Skeletal muscle cell (primary cell): ENCODE measurements at regions not wholly inside any gene's neighbourhood (a gene's known extent, or its start where the extent isn't known, plus 50 kb on each side); places are given as distances from the start of the nearest gene placed in this dataset.

Experiments
- DNase-seq: peaks from one replicate; pipeline ENCODE4 v3.0.0-alpha.2; 2010; ENCODE audit warnings: low read depth
- H3K4me3 ChIP-seq: 2 replicates; pipeline ENCODE4 v1.5.1; 2011; ENCODE audit warnings: low read depth, mild to moderate bottlenecking, control low read depth, low read length, moderate library complexity

DNA sequence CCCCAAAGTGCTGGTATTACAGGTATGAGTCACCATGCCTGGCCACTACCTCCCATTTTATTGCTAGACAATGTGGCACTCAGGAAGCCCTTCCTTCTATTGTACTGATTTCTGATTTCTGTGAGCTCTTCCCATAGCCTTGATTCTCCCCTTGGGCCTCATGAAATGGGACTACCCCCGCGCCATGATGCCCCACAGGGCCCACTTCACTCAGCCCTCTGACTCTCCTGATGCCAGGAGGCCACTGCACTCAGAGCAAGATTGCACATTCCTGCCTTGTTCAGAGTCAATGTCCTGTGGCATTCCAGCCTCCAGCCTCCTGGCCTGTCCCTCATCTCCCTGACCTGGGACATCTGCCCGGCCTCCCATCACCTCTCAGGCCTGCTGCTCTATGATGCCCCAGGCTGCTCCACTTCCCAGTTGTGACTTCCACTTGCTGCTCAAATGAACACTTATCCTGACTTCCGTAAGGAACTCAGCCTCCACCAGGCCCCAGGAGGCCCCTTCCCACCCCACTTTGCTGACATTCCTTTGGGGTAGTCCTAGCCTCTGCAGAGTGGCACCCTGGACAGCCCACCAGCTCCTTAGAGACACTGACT lies 66.6 kb upstream of the KSR1 start:
- no peak for DNase-seq
- H3K4me3 ChIP-seq = no peak overlapping the region

- H3K4me3 ChIP-seq = no peak overlapping the region
- no peak for DNase-seq
Measured at GRCh38 chr17:27390540-27390939, 65.7 kb upstream of the KSR1 start.

DNA sequence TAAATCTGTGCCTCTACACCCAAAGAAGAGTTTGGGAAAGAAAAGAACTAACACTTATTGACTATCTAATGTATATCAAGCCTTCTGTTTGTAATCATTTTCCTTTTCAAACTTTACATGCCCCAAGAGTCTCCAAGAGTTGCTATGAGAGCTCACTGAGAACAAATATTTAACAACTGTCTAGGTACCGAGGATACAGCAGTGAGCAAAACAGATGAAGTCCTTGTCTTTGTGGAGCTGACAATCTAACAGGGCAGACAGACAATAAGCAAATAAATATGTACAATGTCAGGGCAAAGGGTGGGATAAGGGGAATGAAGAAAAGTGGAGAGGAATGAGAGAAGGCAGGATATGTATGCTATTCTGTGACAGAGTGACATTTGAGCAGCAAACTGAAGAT lies 64.8 kb upstream of the KSR1 start:
- no peak for DNase-seq
- no peak overlapping the region for H3K4me3 ChIP-seq

- no peak overlapping the region for H3K4me3 ChIP-seq
- no peak for DNase-seq
Measured at GRCh38 chr17:27396045-27396444, 60.2 kb upstream of the KSR1 start.

- DNase-seq = no peak
- no peak overlapping the region for H3K4me3 ChIP-seq
Measured at GRCh38 chr17:27396941-27397340, 59.3 kb upstream of the KSR1 start.

- no peak overlapping the region for H3K4me3 ChIP-seq
- DNase-seq = no peak
Measured at GRCh38 chr17:27398691-27399090, 57.6 kb upstream of the KSR1 start.

- DNase-seq = no peak
- no peak overlapping the region for H3K4me3 ChIP-seq
Measured at GRCh38 chr17:27400991-27401390, 55.3 kb upstream of the KSR1 start.

- H3K4me3 ChIP-seq = no peak overlapping the region
- no peak for DNase-seq
Measured at GRCh38 chr17:27402943-27403342, 53.3 kb upstream of the KSR1 start.

DNA sequence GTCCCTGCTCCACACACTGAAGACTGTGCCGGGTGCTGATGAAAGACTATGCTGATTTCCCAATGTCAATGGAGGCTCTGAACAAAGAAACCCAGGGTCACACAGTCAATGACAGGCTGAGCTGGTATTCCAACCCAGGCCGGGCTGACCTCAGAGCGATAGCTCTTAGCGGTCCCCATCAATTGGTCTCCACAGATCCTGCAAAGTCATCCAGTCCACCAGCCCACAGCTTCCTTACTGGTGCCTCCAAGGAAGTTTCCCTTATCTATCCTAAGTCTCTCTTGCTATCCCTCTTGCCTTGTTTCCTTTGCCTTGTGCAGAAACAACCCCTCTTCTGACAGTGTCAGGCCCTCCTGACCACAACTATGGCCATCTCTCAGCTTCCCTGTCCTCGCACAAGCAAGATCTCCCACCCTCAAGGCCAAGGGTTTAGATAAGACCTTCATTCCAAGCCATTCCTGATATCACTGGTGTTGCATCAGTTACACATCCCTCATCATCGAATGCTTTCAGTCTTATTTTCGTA lies 52.7 kb upstream of the KSR1 start:
- H3K4me3 ChIP-seq = no peak overlapping the region
- no peak for DNase-seq

DNA sequence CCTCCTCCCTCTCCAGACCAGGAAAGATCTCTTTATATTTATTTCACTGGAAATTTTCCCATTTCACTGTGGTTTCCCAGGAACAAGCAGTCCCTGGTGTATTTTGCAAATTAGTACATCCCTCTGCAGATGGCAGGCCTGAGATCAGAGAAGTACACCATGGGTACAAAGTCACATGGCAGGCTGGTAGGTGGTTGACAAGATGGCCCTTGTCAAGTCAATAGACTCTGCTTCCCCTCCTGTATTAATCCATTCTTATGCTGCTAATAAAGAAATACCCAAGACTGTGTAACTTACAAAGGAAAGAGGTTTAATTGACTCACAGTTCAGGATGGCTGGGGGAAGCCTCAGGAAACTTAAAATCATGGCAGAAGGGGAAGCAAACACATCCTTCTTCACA lies 51.6 kb upstream of the KSR1 start:
- H3K4me3 ChIP-seq = no peak overlapping the region
- DNase-seq = no peak
